AG09309 (cell line): ENCODE measurements at regions not wholly inside any gene's neighbourhood (a gene's known extent, or its start where the extent isn't known, plus 50 kb on each side); places are given as distances from the start of the nearest gene placed in this dataset.

Experiments
- DNase-seq: peaks from one replicate; pipeline ENCODE4 v3.0.0-alpha.2; 2010; ENCODE audit warnings: low read depth
- H3K4me3 ChIP-seq: 2 replicates; pipeline ENCODE4 v1.5.1; 2011; ENCODE audit warnings: mild to moderate bottlenecking, low read depth, low read length, moderate library complexity; ENCODE audit not compliant: control insufficient read depth
- CTCF ChIP-seq: IDR thresholded peaks from 2 replicates; pipeline ENCODE4 v1.5.1; 2011; ENCODE audit warnings: mild to moderate bottlenecking, low read depth, low read length, inconsistent platforms; ENCODE audit not compliant: insufficient read depth, control insufficient read depth; ENCODE audit errors: missing control alignments

- DNase-seq: no peak
- no peak for TF ChIP-seq CTCF
- no peak overlapping the region for H3K4me3 ChIP-seq
Measured at GRCh38 chr9:109974918-109975276, 194.9 kb downstream of the PALM2AKAP2 start.

- DNase-seq: peak; percentile 49
- TF ChIP-seq CTCF: no peak
Measured at GRCh38 chr9:109975574-109976295, 195.7 kb downstream of the PALM2AKAP2 start.

GRCh38 chr9:109976303-109976702 is 196.3 kb downstream of the PALM2AKAP2 start:
- DNase-seq: no peak
- H3K4me3 ChIP-seq: no peak overlapping the region

More at GRCh38 chr9:109975574-109976295, 195.7 kb downstream of the PALM2AKAP2 start:
- no peak overlapping the region for H3K4me3 ChIP-seq

GRCh38 chr9:109977521-109977920 is 197.5 kb downstream of the PALM2AKAP2 start:
- TF ChIP-seq CTCF: no peak
- no peak for DNase-seq
- no peak overlapping the region for H3K4me3 ChIP-seq

More at GRCh38 chr9:109976303-109976702, 196.3 kb downstream of the PALM2AKAP2 start:
- no peak for TF ChIP-seq CTCF

- TF ChIP-seq CTCF: no peak
- H3K4me3 ChIP-seq: no peak overlapping the region
- no peak for DNase-seq
Measured at GRCh38 chr9:109981091-109981490, 201.1 kb downstream of the PALM2AKAP2 start.

GRCh38 chr9:109986521-109986991 is 206.6 kb downstream of the PALM2AKAP2 start:
- H3K4me3 ChIP-seq: no peak overlapping the region
- DNase-seq: peak; percentile 93
- TF ChIP-seq CTCF: no peak
